RPMI8226 (cell line): ENCODE measurements at regions not wholly inside any gene's neighbourhood (a gene's known extent, or its start where the extent isn't known, plus 50 kb on each side); places are given as distances from the start of the nearest gene placed in this dataset.
"Not testable (repeated sequence)": the region's sequence is repeated elsewhere in the genome, so short reads cannot be mapped to it uniquely, and the experiment has no call there.

ENCODE experiments used
- DNase-seq: peaks from one replicate; pipeline ENCODE4 v3.0.0-alpha.2; 2015

DNA sequence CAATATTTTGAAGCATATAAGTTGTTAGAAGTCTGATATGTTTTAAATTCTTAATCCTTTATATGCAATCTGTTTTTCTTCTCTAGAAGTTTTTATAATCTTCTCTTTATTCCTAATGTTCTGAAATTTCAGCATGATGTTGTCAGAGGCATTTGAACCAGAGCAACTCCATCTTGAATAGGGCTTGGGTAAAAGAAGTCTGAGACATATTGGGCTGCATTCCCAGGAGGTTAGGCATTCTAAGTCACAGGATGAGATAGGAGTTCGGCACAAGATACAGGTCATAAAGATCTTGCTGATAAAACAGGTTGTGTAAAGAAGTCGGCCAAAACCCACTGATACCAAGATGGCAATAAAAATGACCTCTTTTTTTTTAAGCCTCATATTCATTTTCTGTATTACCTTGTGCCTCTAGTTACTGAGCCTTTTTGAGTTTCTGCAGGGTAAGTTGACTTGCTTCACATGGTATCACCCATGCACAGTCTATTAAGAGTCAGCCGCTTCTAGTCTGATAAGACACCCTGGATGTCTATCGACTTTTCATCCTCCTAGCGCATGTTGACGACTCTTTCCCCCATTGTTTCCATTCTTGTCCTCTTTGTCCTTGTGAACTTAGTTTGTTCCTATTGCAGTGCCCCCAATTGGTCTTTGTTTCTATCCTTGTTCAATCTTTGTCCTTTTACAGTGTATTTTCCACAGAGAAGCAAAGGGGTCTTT is 80.8 kb upstream of the RNU6-1 start:
- no peak for DNase-seq

DNA sequence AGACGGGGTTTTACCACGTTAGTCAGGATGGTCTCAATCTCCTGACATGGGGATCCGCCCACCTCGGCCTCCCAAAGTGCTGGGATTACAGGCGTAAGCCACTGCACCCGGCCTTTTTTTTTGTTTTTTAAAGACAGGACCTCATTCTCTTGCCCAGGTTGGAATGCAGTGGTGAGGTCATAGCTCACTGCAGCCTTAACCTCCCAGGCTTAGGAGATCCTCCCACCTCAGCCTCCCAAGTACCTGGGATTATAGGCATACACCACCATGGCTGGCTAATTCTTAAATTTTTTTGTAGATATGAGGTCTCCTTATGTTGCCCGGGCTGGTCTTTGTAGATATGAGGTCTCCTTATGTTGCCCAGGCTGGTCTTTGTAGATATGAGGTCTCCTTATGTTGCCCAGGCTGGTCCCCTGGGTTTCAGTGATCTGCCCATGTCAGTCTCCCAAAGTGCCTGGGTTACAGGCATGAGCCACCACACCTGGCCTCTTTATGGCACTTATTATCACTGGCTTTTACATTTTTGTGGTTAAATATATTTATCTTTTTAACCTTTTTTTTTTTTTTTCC is 82.3 kb upstream of the RNU6-1 start:
- no peak for DNase-seq

DNA sequence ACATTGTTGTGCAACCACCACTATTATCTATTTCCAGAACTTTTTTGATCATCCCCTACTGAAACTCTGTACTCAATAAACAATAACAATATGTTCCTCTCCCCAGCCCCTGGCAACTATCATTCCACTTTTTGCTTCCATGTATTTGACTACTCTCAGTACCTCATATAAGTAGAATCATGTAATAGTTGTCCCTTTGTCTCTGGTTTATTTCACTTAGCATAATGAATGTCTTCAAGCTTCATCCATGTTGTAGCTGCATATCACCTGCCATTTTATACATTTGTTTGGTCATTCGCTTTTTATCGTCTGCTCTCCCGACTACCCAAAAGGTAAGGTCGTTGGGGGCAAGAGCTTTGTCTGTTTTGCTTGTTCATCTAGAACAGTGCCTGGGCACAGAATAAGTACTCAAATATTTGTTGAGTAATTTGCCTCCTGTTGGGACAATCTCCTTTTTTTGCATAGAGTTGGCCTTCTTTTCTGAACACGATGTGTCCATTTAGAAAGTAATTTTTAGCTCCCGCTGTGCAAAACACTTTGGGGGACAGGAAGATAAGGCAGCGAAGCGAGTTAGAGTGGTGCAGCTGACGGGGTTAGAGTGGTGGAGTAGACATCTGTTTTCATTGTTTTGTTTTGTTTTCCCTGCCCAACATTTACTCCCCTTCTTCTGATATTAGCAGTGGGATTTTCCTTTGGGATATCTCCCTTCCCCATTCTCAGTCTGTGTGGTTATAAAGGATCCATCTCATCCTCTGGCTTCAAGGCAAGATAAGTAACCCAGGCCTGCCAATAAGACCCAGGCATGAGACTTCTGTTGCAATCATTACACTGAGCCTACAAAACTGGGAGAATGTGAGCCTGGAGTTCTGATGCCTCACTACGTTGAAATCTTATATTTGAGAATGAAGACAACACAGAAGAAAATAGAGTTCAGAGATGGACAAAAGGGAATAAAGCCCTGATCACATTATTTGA is 83.4 kb upstream of the RNU6-1 start:
- no peak for DNase-seq

DNA sequence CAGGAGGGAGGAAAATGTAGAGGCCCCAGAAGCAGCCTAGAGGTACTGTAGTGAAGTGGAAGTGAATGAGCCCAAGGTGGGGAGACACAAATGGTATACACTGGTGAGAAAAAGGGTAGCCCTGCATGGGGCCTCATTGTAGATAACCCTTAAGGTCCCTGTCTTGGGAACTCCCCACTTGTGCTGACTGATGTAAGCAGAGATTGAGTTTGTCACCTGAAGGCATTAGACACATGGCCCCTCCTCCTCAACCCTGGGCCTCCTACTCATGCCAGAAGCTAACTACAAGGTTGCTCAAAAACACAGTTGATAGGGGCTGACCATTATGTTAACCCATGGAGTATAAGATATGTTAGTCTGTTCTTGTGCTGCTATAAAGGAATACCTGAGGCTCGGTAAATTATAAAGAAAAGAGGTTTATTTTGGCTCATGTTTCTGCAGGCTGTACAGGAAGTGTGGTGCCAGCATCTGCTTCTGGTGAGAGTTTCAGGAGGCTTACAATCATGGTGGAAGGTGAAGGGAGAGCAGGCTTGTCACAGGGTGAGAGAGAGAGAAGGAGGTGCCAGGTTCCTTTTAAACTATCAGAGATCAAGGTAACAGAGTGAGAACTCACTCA is 84.6 kb upstream of the RNU6-1 start:
- no peak for DNase-seq

DNA sequence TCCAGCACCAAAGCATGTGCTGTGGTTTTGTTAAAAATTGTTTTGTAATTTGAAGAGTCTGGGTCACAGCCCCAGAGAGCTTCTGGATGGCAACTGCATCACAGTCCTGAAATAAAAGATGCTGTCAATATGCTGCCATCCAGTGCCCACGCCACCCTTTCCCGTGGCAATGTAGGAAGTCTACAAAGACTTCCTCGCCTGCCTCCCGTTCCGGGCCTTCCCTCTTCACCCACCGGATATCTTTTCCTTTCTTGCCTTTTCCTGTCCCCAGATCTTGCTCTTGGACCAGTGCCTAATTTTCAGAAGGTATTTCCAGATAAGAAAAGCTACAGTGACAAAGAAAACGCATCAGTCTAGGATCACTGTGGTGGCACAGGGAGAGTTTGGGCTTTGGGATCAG is 85.3 kb upstream of the RNU6-1 start:
- no peak for DNase-seq

DNA sequence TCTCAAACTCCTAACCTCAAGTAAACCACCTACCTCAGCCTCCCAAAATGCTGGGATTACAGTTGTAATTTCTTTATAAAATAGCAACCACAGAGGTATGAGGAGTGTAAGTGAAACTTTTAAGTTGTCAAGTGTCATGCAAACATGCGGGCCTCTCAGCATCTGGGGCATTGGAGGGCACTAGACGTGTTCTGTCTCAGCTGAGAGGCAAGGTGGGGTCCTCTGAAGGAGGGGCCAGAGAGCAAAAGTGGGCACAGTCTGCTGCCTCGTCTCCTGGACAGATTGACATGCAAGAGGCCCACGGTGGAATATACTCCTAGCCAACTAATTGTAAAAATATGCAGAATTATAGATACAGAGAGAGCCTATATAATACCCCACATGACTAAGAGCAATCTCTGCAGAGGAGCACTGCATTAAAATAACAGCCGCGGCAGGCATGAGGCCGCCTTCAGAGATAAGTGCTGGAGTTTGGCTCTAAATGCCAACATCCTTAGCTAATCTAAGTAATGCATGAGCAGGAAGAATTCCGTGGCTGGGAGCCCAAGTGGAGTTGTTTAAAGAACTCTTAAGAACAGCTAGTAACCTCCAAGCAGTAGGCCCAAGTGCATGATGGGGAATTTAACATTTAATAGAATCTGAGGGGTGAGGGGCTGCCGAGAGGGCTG is 87.8 kb upstream of the RNU6-1 start:
- no peak for DNase-seq

DNA sequence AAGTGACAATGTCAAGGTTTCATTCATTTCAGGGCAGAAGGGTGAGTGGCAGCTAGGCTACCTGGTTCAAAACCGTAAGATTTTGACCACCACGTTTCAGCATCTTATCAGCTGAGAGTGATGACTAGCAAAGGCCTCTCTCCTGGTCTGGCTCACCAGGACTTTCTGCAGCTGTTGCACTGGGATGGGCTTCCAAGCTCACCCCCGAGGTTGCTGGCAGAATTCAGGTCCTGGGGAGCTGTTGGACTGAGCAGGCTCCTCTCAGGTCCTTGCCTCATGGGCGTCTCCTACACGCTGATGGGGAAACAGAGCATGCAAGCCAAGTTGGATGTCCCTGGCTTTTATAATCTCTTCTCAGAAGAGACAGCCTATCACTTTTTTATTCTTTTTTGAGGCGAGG is 88.8 kb upstream of the RNU6-1 start:
- DNase-seq: no peak

DNA sequence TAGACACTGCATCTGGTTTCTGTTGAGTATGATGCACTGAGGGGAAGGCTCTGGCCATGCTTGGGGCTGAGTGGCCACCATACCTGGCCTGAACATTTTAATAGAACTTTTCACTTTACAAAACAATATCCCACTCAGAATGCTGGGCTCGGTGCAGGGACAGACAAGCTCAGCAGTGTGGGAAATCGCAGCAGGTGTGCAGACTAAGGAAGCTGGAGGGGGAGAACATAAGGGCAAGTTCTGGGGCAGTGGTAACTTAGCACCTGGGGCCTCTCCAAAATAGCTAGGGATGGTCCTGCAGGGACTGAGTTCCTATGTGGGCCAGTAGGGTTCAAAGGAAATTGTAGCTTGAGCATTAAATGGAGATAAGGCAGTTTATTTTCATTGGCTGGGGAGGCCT is 90.9 kb upstream of the RNU6-1 start:
- no peak for DNase-seq

DNA sequence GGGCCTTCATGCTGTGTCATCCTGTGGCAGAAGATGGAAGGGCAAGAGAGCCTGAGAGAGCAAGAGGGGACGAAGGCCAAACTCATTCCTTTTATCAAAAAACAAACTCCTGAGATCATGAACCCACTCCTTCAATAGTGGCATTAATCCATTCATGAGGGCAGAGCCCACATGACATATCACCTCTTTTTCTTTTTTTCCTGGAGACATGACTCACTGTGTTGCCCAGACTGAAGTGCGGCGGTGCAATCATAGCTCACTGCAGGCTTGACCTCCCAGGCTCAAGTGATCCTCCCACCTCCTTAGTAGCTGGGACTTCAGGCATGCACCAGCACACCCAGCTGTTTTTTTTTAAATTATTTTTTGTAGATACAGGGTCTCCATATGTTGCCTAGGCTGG is 92.0 kb upstream of the RNU6-1 start:
- DNase-seq: no peak

DNA sequence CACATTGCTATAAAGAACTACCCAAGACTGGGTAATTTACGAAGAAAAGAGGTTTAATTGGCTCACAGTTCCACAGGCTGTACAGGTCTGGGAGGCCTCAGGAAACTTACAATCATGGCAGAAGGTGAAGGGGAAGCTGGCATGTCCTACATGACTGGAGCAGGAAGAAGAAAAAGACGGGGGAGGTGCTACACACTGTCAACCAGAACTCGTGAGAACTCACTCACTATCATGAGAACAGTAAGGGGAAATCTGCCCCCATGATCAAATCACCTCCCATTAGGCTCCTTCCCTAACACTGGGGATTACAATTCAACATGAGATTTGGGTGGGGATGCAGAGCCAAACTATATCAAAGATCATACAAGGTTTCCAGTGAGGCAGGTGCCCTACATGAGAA is 94.3 kb upstream of the RNU6-1 start:
- not testable (repeated sequence) for DNase-seq

DNA sequence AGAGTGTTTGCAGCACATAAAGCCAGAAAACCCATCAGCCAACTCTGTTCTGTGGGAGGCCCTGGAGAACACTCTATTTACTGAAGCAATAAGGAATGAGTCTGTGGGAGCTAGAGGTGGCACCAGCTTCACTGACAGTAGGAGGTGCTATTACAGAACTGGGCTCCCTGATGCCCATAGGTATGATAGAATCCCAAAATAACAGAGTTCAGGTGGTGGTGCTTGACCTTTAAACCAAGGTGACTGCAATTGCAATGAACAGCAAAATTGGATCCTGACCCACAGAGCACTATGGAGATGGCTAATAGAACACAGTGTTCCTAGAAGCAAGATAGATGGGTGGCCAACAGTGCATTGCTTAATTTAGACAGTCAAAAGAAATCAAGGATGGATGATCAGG is 95.4 kb upstream of the RNU6-1 start:
- DNase-seq: no peak

DNA sequence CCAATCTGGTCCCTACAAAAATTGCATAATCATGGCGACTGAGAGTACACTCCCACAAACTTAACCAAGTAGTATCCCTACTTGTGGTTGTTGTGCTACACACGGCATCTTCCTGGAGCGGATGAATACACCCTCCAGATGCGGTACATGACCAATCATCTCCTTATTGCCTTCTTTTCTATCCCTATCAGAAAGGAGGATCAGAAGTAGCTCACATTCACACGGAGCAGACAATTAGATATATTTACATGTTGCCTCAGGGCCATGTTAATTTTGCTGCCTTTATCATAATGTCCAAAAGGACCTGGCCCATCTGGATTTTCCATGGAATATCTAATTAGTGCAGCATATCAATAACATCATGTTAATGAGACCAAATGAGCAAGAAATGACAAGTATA is 96.4 kb upstream of the RNU6-1 start:
- DNase-seq: no peak

DNA sequence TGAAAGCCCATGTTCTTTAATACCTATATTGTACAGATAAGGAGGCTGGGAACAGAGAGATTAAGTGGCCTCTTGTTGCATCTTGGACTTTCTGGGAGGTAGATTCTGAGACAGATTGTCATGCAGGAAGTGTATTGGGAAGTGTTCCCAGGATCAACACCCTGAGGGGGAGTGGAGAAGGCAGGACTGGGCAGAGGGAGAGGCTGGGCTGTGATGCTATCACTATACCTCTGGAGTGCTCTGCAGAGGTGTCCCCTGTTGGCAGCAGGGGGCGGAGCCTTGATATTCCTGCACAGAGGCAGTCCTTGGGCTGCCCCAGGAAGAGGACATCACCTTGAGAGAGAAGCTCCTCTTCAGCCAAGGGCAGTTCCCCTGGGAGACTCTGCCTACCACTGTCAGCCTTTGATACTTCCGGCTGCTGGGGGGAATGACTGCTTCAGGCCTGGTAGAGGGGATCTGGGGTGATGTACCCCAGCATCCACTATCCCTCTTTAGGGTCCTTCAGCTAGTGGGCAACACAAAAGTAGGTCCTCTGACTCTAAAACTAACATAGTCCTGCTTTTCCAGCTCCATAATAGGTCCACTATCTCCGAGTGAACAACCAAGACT is 97.4 kb upstream of the RNU6-1 start:
- no peak for DNase-seq

DNA sequence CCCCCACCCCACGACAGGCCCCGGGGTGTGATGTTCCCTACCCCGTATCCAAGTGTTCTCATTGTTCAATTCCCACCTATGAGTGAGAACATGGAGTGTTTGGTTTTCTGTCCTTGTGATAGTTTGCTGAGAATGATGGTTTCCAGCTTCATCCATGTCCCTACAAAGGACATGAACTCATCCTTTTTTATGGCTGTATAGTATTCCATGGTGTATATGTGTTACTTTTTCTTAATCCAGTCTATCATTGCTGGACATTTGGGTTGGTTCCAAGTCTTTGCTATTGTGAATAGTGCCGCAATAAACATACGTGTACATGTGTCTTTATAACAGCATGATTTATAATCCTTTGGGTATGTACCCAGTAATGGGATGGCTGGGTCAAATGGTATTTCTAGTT is 99.3 kb upstream of the RNU6-1 start:
- DNase-seq: not testable (repeated sequence)

DNA sequence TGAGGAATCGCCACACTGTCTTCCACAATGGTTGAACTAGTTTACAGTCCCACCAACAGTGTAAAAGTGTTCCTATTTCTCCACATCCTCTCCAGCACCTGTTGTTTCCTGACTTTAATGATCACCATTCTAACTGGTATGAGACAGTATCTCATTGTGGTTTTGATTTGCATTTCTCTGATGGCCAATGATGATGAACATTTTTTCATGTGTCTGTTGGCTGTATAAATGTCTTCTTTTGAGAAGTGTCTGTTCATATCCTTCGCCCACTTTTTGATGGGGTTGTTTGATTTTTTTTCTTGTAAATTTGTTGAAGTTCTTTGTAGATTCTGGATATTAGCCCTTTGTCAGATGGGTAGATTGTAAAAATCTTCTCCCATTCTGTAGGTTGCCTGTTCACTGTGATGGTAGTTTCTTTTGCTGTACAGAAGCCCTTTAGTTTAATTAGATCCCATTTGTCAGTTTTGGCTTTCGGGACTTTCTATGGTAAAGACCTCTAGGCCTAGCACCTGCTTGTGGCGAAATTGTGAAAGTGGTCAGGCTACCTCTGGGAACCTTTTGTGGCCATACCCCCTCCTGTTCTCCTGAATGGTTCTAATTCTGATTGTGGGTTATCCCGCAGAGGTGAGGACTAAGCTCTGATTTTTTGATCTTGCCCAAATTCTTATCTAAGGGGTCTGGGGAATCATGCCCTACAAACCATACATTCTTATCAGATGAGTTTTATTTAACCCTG is 99.9 kb upstream of the RNU6-1 start:
- not testable (repeated sequence) for DNase-seq

DNA sequence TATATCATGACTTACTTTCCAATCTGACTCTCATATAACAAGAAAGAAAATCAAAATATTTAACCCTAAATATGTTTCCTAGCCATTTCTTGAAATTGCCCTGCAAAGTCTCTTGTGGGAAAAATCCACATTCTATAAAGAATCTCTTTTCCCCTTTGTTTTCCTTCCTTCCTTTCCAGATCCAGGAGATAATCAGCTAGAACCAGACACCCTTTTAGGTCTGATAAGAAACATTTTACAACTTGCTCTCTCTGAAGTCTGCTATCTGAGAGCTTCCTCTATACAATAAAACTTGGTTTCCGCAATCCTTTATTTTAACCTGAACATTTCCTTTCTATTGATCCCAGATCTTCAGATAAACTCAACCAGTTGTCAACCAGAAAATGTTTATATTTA is 100.5 kb upstream of the RNU6-1 start:
- no peak for DNase-seq

DNA sequence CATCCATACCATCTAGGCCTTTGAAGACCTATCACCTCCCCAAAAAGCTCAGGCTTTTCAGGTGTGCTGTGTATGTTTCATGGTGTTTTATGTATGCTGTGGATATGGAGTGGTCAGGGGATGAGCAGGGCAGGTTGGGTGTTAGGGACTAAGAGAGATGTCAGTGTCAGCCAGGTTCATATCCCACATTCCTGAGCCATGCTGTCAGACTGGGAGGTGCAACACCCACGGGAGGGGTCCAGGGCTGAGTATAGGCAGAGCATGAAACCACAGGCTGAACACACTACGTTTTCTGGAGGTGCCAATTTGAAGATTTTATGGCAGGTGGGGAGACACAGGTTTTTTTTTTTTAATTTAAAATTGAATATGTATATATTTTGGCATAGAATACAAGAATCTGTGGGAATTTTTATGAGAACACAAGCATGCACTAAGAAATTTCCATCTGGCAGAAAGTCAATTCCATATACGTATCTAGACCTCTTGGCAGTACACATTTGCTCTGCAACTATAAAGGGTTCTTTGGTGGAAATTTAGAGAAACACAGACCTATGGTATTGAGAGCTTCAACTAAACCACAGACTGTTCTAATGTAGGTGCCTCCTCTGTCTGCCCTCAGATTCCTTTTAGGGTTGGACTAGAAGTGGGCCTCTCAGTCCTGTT is 101.9 kb upstream of the RNU6-1 start:
- DNase-seq: no peak

DNA sequence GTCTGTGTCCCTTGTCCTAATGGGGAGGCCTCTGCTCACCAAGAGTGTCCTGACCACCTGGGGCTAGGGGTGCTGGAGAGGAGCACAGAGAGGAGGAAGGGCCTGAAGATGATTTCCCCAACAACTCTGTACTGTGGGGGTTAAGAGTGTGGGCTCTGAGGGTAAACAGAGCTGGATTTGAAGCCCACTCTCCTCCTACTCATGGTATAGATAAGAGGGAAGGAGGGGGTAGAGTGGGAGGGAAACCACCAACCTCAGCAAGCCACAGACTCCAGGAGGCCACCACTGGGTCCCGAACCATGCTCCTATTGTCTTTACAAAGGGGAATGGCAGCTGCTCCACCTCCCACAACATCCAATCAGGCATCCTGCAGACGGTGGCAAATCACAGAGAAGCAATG is 103.6 kb upstream of the RNU6-1 start:
- DNase-seq: no peak

DNA sequence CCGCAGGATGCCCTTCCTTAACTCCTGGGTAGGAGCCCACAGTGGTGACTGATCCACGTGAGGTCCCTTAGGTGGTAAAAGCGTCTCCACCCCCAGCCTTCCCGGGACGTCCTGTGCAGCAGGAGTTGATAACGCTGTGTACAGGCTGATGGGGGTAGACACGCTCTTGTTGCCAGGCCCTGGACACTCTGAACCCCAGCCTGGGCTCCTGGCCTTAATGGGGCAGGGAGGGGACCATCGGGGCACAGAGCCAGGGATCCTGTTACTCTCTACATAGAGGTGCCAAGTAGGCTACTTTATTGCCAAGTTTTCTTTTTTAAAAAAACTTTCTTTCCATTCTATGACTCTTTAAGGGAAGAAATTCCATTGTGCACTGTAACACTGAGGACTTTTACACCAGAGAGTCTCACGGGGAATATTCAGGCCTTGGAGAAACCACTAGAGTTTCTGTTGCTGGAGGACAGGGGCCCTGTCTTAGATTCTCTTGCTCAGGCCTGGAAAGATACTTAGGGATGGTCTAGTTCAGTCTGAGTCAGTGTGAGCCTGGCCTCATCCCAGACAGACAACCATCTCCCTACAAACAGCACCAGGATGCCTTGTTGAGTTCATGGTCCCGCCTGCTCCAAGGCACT is 104.3 kb upstream of the RNU6-1 start:
- DNase-seq: no peak

DNA sequence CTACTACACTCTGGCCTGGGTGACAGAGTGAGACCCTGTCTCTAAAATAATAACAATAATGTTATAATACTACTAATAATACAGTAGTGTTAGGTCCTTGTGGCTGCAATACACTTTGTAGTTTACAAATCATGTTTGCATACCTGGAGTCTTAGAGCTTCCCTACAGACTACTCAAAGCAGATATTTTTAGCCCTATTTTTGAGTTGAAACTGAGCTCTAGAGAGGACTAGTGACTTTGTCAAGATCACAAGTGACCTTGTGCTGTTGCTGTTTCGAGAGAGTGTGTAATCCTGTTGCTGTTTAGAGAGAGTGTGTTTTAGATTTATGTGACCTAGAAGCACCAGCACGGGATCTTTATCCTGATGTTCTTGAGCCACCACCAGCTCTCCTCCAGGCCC is 105.3 kb upstream of the RNU6-1 start:
- no peak for DNase-seq
